Neural cell (in vitro differentiated cells): ENCODE measurements at regions not wholly inside any gene's neighbourhood (a gene's known extent, or its start where the extent isn't known, plus 50 kb on each side); places are given as distances from the start of the nearest gene placed in this dataset.

Experiments used
- H2AFZ ChIP-seq: fragments of 200-600, 300-800 bp; sonication (generic), shearing (Covaris generic); 2 replicates; pipeline ENCODE4 v1.6.0; 2014; ENCODE audit warnings: low read depth, mild to moderate bottlenecking, antibody characterized with exemption, low read length, moderate library complexity
- H3F3A ChIP-seq: fragments of 200-600 bp; shearing (Covaris generic); 2 replicates; pipeline ENCODE4 v1.6.1; 2016; ENCODE audit warnings: mild to moderate bottlenecking, moderate library complexity, mixed read lengths, antibody characterized with exemption, low read length; ENCODE audit not compliant: insufficient read depth, poor library complexity, severe bottlenecking
- H3K27ac ChIP-seq: fragments of 200-600, 300-800 bp; sonication (generic), shearing (Covaris generic); 2 replicates; pipeline ENCODE4 v1.5.1; 2014; ENCODE audit warnings: mild to moderate bottlenecking, low read length, moderate library complexity
- H3K27me3 ChIP-seq: fragments of 300-800, 200-600 bp; sonication (generic), shearing (Covaris generic); 2 replicates; pipeline ENCODE4 v1.6.0; 2014; ENCODE audit warnings: mild to moderate bottlenecking, low read depth, low read length, moderate library complexity; ENCODE audit not compliant: insufficient read depth
- H3K36me3 ChIP-seq: fragments of 300-800, 200-600 bp; sonication (generic), shearing (Covaris generic); 2 replicates; pipeline ENCODE4 v1.5.1; 2014; ENCODE audit warnings: mild to moderate bottlenecking, antibody characterized with exemption, low read length, moderate library complexity; ENCODE audit not compliant: insufficient read depth
- H3K4me2 ChIP-seq: fragments of 300-800, 200-600 bp; sonication (generic), shearing (Covaris generic); 2 replicates; pipeline ENCODE4 v1.6.0; 2014; ENCODE audit warnings: mild to moderate bottlenecking, low read length
- H3K4me3 ChIP-seq: fragments of 300-800, 200-600 bp; sonication (generic), shearing (Covaris generic); 2 replicates; pipeline ENCODE4 v1.5.1; 2014; ENCODE audit warnings: mild to moderate bottlenecking, low read length, moderate library complexity
- H3K79me2 ChIP-seq: fragments of 200-600 bp; shearing (Covaris generic); replicated peaks from 2 replicates; pipeline ENCODE4 v1.6.0; 2014; ENCODE audit warnings: mild to moderate bottlenecking, low read length, moderate library complexity; ENCODE audit not compliant: insufficient read depth
- H3K9ac ChIP-seq: fragments of 300-800, 200-600 bp; sonication (generic), shearing (Covaris generic); 2 replicates; pipeline ENCODE4 v1.6.1; 2016; ENCODE audit warnings: mild to moderate bottlenecking, low read length, mixed read lengths
- H3K9me2 ChIP-seq: fragments of 200-600 bp; shearing (Covaris generic); 2 replicates; pipeline ENCODE4 v1.6.1; 2016; ENCODE audit warnings: mild to moderate bottlenecking, low read length, mixed read lengths; ENCODE audit not compliant: insufficient read depth
- H3K9me3 ChIP-seq: fragments of 200-600, 300-800 bp; sonication (generic), shearing (Covaris generic); 2 replicates; pipeline ENCODE4 v1.6.1; 2016; ENCODE audit warnings: mild to moderate bottlenecking, mixed run types, low read length, moderate library complexity, mixed read lengths
- H4K20me1 ChIP-seq: fragments of 200-600 bp; shearing (Covaris generic); 2 replicates; pipeline ENCODE4 v1.6.1; 2016; ENCODE audit warnings: mild to moderate bottlenecking, mixed run types; ENCODE audit not compliant: insufficient read depth
- EP300 ChIP-seq: fragments of 450-650 bp; conservative IDR thresholded peaks from 2 replicates; pipeline ENCODE4 v1.6.1; 2014; ENCODE audit warnings: antibody characterized with exemption, mild to moderate bottlenecking, moderate library complexity; ENCODE audit not compliant: poor library complexity, severe bottlenecking
- MXI1 ChIP-seq: fragments of 450-650 bp; conservative IDR thresholded peaks from 2 replicates; pipeline ENCODE4 v1.6.1; 2014; ENCODE audit warnings: antibody characterized with exemption, mild to moderate bottlenecking; ENCODE audit not compliant: poor library complexity, severe bottlenecking
- POLR2AphosphoS5 ChIP-seq: IDR thresholded peaks from 2 replicates; pipeline ENCODE4 v1.6.1; 2012
- RAD21 ChIP-seq: fragments of 450-650 bp; conservative IDR thresholded peaks from 2 replicates; pipeline ENCODE4 v1.6.1; 2014; ENCODE audit warnings: antibody characterized with exemption, mild to moderate bottlenecking, moderate library complexity
- SMC3 ChIP-seq: fragments of 450-650 bp; conservative IDR thresholded peaks from 2 replicates; pipeline ENCODE4 v1.6.1; 2014; ENCODE audit warnings: antibody characterized with exemption, mild to moderate bottlenecking, moderate library complexity; ENCODE audit not compliant: poor library complexity
- TAF1 ChIP-seq: IDR thresholded peaks from 2 replicates; pipeline ENCODE4 v1.6.1; 2012; ENCODE audit warnings: low read depth
- TF ChIP-seq, protein P1 (sequence below): fragments of 450-650 bp; IDR thresholded peaks from 2 replicates; pipeline ENCODE4 v1.5.1; 2014; ENCODE audit warnings: antibody characterized with exemption, mild to moderate bottlenecking, moderate library complexity; ENCODE audit not compliant: poor library complexity, severe bottlenecking
- TF ChIP-seq, protein P2 (sequence below): IDR thresholded peaks from 2 replicates; pipeline ENCODE4 v1.6.1; 2012; ENCODE audit warnings: borderline replicate concordance

DNA sequence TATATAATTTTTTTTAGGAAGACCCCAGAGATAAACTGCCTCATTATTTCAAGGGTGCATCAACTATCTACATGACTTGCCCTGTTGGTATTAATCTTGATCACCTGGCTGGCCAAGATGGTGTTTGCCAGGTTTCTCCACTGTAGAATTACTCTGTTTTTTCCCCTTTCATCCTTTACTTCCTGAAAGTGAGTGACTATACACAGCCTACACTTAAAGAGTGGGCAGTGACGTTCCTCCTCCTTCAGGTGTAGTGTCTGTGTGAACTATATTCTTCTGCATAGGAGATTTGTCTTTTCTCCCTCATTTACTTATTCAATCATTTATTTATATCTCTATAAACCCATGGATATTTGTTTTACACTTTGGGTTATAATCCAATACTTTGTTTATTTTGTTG lies 246.7 kb downstream of the IRF8 start:
- H3K9ac ChIP-seq, result no peak overlapping the region
- H3K27ac ChIP-seq, result no peak overlapping the region
- H3K36me3 ChIP-seq, result no peaks in the 10 kb centered on the region
- no peaks in the 10 kb centered on the region for H4K20me1 ChIP-seq
- no peaks in the 10 kb centered on the region for H3K79me2 ChIP-seq
- H3K9me2 ChIP-seq, result no peaks in the 10 kb centered on the region
- H3K27me3 ChIP-seq, result no peaks in the 10 kb centered on the region
- H3F3A ChIP-seq, result no peaks in the 10 kb centered on the region
- H3K9me3 ChIP-seq, result no peaks in the 10 kb centered on the region
- no peak overlapping the region for H3K4me3 ChIP-seq
- H2AFZ ChIP-seq, result no peak overlapping the region
- no peak overlapping the region for H3K4me2 ChIP-seq
- TF ChIP-seq TAF1 (no peak), SMC3 (no peak), EP300 (no peak), POLR2AphosphoS5 (no peak), MXI1 (no peak), RAD21 (no peak)
- TF ChIP-seq, protein P1, sequence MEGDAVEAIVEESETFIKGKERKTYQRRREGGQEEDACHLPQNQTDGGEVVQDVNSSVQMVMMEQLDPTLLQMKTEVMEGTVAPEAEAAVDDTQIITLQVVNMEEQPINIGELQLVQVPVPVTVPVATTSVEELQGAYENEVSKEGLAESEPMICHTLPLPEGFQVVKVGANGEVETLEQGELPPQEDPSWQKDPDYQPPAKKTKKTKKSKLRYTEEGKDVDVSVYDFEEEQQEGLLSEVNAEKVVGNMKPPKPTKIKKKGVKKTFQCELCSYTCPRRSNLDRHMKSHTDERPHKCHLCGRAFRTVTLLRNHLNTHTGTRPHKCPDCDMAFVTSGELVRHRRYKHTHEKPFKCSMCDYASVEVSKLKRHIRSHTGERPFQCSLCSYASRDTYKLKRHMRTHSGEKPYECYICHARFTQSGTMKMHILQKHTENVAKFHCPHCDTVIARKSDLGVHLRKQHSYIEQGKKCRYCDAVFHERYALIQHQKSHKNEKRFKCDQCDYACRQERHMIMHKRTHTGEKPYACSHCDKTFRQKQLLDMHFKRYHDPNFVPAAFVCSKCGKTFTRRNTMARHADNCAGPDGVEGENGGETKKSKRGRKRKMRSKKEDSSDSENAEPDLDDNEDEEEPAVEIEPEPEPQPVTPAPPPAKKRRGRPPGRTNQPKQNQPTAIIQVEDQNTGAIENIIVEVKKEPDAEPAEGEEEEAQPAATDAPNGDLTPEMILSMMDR, result no peak
- TF ChIP-seq, protein P2, sequence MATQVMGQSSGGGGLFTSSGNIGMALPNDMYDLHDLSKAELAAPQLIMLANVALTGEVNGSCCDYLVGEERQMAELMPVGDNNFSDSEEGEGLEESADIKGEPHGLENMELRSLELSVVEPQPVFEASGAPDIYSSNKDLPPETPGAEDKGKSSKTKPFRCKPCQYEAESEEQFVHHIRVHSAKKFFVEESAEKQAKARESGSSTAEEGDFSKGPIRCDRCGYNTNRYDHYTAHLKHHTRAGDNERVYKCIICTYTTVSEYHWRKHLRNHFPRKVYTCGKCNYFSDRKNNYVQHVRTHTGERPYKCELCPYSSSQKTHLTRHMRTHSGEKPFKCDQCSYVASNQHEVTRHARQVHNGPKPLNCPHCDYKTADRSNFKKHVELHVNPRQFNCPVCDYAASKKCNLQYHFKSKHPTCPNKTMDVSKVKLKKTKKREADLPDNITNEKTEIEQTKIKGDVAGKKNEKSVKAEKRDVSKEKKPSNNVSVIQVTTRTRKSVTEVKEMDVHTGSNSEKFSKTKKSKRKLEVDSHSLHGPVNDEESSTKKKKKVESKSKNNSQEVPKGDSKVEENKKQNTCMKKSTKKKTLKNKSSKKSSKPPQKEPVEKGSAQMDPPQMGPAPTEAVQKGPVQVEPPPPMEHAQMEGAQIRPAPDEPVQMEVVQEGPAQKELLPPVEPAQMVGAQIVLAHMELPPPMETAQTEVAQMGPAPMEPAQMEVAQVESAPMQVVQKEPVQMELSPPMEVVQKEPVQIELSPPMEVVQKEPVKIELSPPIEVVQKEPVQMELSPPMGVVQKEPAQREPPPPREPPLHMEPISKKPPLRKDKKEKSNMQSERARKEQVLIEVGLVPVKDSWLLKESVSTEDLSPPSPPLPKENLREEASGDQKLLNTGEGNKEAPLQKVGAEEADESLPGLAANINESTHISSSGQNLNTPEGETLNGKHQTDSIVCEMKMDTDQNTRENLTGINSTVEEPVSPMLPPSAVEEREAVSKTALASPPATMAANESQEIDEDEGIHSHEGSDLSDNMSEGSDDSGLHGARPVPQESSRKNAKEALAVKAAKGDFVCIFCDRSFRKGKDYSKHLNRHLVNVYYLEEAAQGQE, result no peak

DNA sequence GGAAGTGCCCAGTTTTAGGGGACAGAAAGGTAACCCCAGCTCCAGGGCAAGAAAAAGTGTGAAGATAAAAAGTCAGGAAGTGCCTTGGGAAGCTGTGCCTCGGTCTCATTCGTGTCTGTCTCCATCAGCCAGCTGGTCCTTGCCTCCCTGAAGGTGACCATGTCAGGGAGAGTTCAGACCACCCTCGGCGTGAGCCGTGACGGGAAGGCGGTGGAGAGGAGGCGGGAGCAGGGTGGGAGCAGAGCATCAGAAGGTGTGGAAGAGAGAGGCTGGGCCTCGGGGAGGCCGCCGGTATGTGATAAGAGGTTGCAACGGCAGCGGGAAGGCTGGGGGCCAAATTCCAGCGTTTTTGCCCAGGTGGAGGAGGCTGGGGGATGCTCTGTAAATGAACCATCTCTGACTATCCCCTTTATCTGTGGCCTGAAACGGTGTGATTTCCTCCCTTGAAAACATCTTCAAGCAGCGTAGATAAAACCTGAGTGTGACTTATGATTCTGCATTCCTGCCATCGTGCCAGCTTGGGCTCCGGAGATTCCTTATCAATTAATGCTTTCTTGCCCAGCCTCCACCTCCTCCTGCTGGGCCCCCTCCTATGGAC lies 251.8 kb downstream of the IRF8 start:
- H2AFZ ChIP-seq, result no peak overlapping the region
- TF ChIP-seq RAD21 (no peak), POLR2AphosphoS5 (no peak)
- TF ChIP-seq, protein P2, result no peak
- no peaks in the 10 kb centered on the region for H4K20me1 ChIP-seq
- no peaks in the 10 kb centered on the region for H3K9me2 ChIP-seq
- no peak overlapping the region for H3K9ac ChIP-seq
- no peaks in the 10 kb centered on the region for H3F3A ChIP-seq
- no peak overlapping the region for H3K4me3 ChIP-seq
- no peak overlapping the region for H3K27ac ChIP-seq
- H3K36me3 ChIP-seq, result no peaks in the 10 kb centered on the region
- no peaks in the 10 kb centered on the region for H3K79me2 ChIP-seq
- H3K4me2 ChIP-seq, result no peak overlapping the region
- H3K27me3 ChIP-seq, result no peaks in the 10 kb centered on the region
- H3K9me3 ChIP-seq, result no peaks in the 10 kb centered on the region
